SW 1271 (cell line): ENCODE measurements at regions not wholly inside any gene's neighbourhood (a gene's known extent, or its start where the extent isn't known, plus 50 kb on each side); places are given as distances from the start of the nearest gene placed in this dataset.

Experiments used
- DNase-seq, 2 experiments: peaks; one replicate each; lab custom pipeline; 2025; lab: John Stamatoyannopoulos, UW

DNA sequence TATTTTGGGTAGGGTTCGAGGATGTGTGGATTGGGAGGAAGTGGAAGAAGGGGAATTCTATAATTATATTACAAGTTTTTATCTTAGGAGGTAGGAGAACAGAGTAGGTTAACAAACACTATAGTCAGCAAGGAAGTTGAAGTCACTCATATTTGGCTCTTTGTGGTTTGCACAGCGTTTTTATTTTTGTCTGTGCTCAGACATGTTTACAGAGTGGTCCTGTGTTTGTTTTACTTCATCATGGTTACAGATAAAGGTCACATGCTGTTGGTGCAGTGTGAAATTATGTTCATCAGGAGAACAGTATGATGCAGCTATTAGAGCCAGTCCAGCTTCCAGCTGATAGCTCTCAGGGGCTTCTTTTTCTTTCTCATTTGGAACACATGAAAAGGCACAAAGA, 299.9 kb upstream of the SFRP2 start:
- DNase-seq: no peak

DNA sequence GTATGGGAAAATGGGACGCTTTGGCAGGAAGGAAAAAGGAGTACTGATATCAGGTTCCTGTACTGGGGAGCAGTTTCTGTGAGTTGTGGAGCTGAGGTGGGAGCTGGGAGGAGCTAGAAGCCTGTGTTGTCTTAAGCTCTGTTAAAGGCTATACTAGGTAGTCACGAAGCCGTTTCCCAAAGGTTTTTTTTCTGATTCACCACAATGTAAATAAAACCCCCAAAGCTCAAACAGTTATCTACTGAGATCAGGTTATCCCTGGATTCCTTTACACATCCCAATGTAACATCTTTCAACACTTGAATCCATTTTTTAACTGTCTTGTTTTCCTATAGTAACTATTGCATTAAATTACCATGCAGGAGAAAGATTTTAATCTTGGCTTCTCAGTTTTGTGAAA, 297.4 kb upstream of the SFRP2 start:
- DNase-seq: no peak

DNA sequence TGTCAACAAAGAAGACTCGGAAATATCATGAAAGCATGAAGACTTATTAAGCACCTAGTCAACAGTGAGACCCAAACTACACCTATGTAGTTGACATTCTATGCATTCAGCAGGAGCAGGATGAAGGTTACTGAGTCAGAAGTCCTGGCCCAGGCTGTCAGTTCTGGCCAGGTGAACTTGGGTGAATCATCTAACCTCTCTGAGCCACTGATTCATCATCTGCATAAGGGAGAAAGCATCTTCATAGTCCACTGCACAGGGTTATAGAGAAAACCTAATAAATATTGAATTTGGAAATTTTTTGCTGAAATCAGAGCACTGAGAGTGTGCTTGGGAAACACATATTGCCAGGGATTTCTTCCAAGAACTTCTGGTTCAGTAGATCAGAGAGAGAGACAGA, 296.0 kb upstream of the SFRP2 start:
- DNase-seq: no peak

DNA sequence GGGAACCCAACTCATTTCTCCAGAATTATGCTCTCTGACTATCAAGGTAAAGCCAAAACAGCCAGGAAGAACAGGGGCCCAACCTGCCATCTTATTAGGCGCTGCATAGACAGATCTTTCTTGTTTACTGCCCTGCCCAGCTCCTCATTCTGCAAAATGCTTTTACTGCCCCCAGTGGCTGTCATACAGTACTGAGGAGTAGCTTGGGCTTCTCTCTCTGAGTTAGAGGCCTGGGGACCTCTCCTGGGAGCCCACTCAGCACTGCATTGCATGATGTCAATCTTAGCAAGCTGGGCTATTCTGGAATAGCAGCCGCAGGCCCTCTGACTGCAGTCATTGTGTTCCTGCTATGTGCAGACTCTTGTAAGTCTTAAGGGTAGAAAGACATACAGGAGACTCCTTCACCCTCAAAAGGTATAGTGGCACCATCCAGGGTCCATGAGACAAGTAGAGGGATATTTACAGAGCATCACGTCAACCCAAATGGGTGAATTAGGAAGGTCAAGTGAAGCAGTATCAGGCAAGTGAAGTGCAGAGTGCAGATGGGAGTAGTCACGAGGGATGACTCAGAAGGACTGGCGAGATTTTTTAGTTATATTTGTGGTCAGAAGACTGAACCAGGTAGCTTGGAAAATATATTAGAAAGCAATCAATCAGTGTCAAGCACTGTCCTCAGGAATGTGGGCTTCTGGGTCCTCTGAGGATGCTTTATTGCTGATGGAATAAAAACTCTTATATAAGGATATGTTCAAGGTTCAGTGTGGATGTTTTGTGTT, 294.1 kb upstream of the SFRP2 start:
- no peak for DNase-seq

DNA sequence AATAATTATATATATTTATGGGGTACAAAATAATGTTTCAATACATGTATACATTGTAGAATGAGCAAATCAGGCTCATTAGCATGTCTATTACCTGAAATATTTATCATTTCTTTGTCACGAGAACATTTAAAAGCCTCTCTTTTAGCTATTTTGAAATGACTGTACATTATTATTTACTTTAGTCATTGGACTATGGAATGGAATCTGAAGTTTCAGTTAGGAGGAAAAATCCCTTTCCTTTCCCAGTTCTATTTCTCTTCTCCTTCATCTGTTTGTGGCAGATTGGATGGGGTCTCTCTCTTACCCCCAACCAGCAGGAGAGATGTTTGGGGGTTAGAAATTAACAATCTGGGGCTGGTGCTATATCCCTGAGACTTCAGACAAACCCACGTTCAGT, 292.5 kb upstream of the SFRP2 start:
- DNase-seq: no peak

DNA sequence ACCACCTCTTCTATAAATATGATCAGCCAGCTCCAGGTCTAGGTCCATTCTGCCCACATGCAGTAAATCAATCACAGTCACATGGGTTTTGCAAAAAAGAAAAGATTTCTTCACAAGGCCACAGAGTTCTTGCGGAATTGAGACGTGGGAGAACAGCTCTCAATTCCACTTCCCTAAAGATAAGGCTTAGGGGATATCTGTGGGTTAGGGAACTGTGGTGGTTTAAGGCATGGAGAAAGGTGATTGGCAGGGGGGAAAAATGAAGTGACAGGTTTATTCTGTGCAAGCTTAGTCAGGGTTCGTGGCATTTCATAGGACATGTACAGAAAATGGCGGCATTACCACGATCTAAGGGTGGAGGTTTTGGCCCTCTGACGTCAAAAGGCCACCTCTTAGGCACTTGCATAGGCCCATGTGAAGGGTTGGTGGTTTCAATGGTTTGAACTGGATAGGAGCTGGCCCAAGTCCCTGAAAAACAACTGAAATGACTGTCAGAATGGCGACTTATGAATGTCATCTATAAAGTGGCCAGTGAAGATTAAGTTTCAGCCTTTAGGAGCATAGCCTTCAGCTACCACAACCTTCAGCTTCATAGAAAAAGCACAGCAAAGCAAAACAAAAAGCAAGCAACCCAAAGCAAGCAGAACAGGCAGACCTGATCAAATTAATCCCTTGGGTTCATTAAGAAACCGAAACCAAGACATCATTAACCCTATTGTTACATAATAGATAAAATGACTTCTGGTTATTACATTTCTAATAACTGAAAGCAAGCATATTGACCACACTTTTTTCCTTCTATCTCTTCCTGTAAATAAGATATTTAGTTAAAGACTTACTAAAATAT, 289.8 kb upstream of the SFRP2 start:
- DNase-seq: no peak

DNA sequence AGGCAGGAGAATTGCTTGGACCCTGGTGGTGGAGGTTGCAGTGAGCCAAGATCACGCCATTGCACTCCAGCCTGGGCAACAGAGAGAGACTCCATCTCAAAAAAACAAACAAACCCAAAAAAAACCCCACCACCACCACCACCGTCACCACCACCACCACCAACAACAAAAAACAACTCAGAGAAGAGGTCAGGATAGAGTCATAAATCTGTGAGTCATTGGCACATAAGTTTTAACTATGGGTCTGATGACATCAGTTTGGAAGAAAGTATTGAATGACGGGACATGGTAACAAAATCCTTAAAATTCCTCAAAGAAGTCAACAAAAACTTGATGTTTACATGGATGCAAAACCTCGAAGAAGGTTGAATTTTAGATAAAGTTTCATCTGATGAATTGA, 288.0 kb upstream of the SFRP2 start:
- no peak for DNase-seq

DNA sequence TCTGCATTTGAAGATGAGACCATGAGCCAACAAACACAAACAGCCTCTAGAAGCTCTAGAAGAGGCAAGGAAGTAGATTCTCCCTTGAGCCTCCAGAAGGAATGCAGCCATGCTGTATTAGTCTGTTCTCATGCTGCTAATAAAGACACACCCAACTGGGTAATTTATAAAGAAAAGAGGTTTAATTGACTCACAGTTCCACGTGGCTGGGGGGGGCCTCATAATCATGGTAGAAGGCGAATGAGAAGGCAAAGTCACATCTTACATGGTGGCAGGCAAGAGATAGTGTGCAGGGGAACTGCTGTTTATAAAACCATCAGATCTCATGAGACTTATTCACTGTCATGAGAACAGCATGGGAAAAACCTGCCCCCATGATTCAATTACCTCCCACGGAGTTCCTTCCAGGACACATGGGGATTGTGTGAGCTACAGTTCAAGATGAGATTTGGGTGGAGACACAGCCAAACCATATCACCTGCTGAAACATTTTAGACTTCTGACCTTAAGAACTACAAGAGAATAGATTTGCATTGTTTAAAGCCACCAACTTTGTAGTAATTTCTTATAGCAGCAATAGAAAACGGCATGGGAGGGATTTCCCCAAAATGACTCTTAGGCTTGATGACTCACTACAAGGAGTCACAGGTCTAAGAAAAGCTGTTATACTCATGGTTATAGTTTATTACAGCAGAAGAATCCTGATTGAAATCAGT, 284.4 kb upstream of the SFRP2 start:
- no peak for DNase-seq

DNA sequence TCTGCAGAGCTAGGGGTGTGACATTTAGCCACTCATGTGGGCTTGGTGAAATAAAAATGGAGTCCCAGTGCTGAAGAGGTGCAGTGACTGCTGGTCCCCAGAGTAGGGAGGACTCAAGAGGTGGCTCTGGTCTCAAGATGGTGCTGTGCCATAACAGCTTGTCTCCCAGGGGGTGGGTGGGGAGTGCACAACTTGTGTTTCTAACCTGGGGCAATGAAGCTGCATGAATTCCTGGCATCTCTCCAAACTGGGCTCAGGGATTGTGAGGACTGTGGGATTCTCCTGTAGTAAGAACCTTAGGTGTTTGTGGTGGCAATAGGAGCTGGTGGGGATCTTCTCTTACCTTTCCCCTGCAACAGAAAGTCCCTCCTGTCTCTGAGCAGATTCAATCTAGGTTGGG, 278.9 kb upstream of the SFRP2 start:
- DNase-seq: no peak

DNA sequence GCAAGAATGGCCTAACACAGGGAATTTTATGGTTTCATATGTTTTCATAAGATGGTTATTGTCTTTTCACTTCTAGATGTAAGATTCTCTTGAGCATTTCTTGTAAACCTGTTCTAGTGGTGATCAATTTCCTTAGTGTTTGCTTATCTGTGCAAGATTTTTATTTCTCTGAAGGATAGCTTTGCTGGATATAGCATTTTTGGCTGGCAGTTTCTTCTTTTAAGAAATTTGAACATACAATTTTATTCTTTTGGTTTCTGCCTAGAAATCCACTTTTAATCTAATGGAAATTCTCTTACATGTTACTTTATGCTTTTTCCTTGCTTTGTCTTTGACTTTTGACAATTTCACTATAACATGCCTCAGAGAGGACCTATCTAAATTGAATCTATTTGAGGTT, 276.5 kb upstream of the SFRP2 start:
- no peak for DNase-seq

DNA sequence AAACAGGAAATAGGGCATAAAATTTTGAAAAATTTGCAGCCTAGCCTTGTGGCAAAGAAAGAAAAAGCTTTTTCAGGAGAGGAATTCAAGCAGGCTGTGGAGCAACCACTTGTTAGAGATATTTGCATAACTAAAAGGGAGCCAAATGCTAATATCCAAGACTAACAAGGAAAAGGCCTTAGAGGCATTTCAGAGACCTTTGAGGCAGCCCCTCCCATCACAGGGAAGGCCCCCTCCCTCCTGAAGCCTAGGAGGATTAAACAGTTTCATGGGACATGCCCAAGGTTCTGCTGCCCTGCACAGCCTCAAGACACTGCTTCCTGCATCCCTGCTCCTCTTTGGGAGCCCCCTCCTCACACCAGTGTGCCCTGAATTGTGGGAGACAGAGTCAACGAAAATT, 275.4 kb upstream of the SFRP2 start:
- DNase-seq: no peak

DNA sequence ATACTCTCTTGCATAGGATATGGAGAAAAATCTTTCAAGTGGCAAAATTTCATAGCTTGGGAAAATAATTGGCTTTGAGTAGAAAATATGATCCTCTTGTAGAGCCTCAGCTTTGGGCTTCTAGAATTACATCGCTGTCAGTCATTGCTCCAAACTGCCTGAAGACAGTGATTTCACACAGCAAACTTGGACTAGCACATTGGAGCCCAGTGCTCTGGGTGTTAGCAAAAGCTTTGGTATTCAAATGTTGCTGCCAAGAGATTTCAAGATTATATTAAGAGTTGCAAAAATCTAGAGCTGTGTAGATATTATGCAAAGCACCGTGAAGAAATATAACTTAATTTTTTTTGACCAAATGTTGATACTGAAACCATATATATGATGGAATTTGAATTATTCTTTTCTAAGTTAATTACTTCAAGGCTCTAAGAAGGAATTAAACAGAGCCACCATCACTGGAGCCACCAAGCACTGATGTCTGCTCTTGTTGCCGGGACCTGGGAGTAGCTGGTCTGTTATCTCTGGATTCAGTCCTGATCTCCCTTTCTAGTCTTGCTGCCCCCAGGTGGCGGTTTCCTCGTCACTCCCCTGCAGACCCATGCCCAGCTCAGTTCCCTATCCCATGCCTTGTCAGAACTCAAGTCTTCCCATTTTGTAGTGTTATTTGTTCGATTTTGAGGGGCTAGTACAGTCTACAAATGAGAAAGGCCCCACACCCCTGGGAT, 260.7 kb upstream of the SFRP2 start:
- no peak for DNase-seq

DNA sequence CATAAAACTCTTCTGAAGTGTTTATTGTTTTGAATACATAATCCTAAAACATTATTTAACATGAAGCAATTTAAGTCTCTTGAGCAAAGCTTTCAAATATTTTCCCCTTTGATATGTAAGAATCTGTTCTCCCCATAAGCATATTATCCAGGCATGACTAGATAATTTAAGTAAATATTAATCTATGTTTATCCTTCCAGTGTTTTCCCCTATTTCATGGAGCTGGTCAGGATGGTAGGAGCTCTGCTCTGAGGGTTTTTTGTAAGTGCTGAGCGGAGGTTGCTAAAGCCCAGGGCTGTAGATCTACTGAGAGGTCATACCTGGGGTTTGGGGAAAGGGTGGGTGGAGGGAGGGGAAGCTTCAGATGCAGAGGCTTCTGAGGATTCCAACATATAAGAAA, 258.9 kb upstream of the SFRP2 start:
- DNase-seq: no peak

DNA sequence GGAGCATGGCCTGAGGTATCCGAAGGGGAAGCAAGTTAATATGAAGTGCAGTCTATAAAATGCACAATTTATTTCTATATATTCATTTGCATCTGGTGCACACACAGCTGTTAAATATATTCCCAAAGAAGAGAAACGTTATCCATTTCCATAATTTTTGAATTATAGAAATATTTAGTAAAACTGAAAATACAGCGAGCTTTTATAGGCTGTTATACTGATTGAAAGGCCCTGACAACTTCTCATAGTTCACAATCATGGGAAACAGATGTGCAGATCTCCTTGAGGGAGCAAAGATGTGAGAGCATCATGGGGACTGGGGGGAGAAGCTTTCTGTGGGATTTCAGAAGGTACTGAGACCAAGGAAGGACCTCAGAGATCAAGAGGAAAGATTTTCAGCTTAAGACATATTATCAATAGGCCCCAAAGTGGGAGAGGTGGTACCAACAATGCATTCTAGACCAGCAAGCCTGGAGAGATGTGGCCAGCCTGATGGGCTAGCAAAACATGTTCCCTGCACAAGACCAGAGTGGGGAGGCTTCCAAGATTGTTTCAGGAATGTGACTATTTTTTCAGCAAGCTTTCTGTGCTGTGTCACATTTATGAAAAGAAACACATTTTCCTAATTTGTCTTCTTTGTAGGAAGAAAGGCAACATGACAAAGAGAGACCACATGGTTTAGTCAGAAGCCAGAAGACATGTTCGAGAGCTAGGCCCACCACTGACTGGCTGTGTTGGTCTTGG, 256.0 kb upstream of the SFRP2 start:
- no peak for DNase-seq

DNA sequence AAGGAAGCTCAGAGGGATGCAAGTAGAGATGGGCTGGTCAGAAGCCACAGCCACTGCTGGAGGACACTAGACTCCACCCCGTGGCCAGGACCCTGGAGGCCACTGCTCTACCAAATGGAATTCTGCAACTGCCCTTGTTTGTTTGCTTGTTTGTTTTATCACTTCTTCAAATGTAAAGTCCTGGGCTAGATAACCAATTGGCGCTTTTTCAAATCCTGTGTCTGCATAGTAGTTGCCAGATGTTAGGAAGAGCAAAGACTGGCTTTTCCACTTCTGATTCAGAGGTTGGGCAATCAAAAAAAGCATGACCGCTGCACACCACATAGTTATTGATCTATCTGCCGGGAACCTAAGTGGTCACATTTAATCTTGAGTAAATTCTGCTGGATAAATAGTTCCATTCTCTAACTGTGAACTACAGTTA, 255.2 kb upstream of the SFRP2 start:
- DNase-seq: no peak

DNA sequence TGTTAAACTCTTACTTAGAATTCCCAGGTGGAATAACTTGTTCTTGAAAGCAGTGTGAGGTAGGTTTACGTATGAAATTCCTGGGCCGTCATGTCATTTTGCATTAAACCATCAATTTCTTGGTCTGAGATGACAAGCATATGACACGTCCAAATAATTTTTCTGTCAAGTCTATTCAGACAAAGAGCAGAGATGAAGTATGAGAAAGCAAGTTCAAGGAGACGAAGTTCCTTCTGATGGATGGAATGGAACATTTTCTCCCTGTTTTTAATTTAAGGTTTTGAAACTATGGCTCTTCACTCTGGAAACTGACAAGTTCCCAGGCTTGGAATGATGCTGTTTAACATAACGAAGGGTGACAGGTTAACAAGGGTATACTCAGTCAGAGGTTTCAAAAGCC, 252.8 kb upstream of the SFRP2 start:
- DNase-seq: no peak

DNA sequence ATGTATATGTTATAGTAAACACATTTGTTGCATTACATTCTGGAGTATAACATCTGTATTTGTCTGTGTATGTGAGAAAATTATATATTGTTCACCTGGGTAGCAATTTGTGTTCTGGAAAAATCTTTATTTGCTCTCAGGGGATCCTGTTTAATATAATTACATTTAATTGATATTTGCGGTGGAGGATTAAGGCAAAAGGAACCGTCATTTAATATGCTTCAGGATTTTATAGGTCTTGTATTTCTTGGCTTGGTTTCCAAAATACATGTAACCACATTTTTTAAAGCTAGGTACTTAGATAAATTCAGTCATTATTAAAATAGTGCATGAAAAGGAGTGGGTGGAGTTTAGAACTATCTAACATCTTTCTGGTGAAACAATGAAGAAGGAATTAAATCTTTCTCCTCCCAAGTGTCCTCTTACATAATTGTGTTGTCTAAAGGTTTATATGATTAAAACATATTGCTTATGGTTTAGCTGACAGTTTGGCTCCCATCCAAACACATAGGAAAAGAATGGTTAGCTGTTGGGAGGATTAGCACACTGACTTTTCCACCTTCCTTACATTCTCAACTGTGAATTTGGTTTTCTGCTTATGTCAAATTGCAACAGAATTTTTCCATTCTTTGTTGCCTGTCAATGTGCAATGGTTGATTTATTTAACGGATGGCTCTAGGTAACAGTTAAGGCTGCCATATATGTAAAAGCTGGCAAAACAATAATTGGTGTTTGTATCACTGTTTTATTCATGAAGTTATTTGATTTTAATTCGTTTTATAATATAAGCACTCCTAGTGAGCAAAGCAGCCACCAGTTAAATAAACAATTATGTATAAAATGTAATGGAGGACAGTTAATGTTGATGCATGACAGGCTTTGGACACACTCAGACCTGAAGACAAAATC, 250.8 kb upstream of the SFRP2 start:
- DNase-seq: no peak

DNA sequence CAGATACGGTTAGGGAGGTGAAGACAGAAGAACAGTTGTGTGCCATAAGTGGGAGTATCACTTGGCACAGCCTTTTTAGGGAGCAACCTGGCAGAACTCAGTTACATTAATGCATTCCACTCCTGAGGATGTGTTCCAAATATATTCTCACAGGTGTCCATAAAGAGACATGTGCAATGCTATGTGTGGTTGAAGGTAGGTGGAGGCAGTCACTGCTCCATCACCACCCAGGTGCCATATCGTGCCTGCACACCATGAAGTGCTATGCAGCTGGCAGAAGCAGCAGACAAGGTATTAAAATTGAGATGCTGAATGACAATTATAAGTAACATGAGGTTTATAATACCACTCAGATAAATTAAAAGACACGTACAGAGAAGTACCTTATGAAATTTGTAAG, 248.0 kb upstream of the SFRP2 start:
- no peak for DNase-seq

DNA sequence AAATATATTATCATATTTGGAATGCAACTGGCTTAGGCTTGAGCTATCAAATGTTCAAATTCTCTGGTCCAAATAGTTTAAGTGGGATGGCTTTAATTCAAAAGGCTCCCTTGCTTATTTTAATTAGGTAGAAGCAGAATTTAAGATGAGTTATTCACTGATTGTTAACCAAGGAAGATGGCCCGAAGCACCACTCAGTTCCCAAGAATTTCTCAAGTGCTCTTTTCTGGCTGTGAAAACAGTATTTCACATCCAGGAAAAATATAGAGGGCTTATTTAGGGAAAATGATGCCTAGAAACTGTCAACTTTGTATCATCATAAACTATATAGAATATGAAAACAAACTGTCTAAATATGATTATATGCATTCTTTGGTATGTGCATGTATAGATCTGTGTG, 246.5 kb upstream of the SFRP2 start:
- no peak for DNase-seq

DNA sequence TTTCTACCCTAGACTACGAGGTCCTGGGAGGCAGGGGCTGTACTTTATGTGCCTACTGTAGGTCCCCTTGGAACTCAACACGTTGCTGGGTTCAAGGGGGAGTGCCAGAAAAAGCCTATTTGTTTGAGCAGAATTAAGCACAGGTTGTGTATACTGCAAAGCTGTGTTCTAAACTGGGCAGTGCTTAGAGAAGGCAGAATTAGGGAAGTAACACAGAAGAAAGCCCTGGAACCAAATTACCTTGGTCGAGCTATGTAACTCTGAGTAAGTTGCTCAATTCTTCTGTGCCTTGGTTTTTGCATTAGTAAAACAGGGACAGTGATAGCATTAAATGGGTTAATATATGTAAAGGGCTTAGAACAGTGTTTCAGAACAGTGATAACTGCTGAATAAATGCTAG, 245.0 kb upstream of the SFRP2 start:
- DNase-seq: no peak
